CD14-positive monocyte (primary cell): ENCODE measurements at regions not wholly inside any gene's neighbourhood (a gene's known extent, or its start where the extent isn't known, plus 50 kb on each side); places are given as distances from the start of the nearest gene placed in this dataset.

Source experiments
- DNase-seq, 3 donors: peaks; one replicate each; pipeline ENCODE4 v3.0.0-alpha.2; 2011 to 2022
- H2AFZ ChIP-seq: 2 replicates; pipeline ENCODE4 v1.6.0; 2012; ENCODE audit warnings: mild to moderate bottlenecking, low read depth, low read length, inconsistent platforms; ENCODE audit not compliant: insufficient read depth, poor library complexity, severe bottlenecking
- H3K27ac ChIP-seq, 2 donors: 1 replicate in 1 of 2; 2 replicates in 1 of 2; pipeline ENCODE4 v1.5.1; 2012 to 2013; ENCODE audit warnings: low read length in 2 of 2, control low read depth in 1 of 2, inconsistent platforms in 1 of 2, low read depth in 1 of 2, mild to moderate bottlenecking in 1 of 2
- H3K27me3 ChIP-seq, 2 donors: one replicate each; pipeline versions ENCODE4 v1.6.0 to v1.6.1; 2011 to 2013; ENCODE audit warnings: low read length in 2 of 2; ENCODE audit not compliant: control insufficient read depth in 2 of 2, insufficient read depth in 2 of 2
- H3K36me3 ChIP-seq, 2 donors: replicated peaks in 1 of 2; 1 replicate in 1 of 2; 2 replicates in 1 of 2; pipeline versions ENCODE4 v1.5.1 to v1.6.1; 2012 to 2013; ENCODE audit warnings: low read length in 2 of 2, control low read depth in 1 of 2, inconsistent platforms in 1 of 2, mild to moderate bottlenecking in 1 of 2; ENCODE audit not compliant: insufficient read depth in 2 of 2, control insufficient read depth in 1 of 2
- H3K4me1 ChIP-seq, 2 donors: 1 replicate in 1 of 2; 2 replicates in 1 of 2; pipeline versions ENCODE4 v1.5.1 to v1.6.1; 2012 to 2013; ENCODE audit warnings: low read length in 2 of 2, control low read depth in 1 of 2, inconsistent platforms in 1 of 2, mild to moderate bottlenecking in 1 of 2, moderate library complexity in 1 of 2; ENCODE audit not compliant: insufficient read depth in 2 of 2, control insufficient read depth in 1 of 2
- H3K4me2 ChIP-seq: replicated peaks from 2 replicates; pipeline ENCODE3; 2012; ENCODE audit warnings: low read length, moderate library complexity, mild to moderate bottlenecking; ENCODE audit not compliant: poor library complexity, severe bottlenecking; ENCODE audit errors: extremely low read depth
- H3K4me3 ChIP-seq, 3 experiments: fragments of 200-600 bp in 1 of 3; sonication (generic) in 1 of 3; replicated peaks in 1 of 3; 1 replicate in 2 of 3; 2 replicates in 1 of 3; pipeline ENCODE4 v1.5.1; 2011 to 2013; ENCODE audit warnings: low read length in 3 of 3, mild to moderate bottlenecking in 3 of 3, control low read depth in 2 of 3, low read depth in 2 of 3, inconsistent platforms in 1 of 3, moderate library complexity in 1 of 3
- H3K79me2 ChIP-seq: 2 replicates; pipeline ENCODE4 v1.6.0; 2012; ENCODE audit warnings: mild to moderate bottlenecking, control low read depth, inconsistent platforms, low read length, moderate library complexity; ENCODE audit not compliant: insufficient read depth
- H3K9ac ChIP-seq: 2 replicates; pipeline ENCODE4 v1.6.0; 2017; ENCODE audit warnings: low read length, mild to moderate bottlenecking; ENCODE audit not compliant: insufficient read depth, poor library complexity, severe bottlenecking
- H3K9me3 ChIP-seq, 2 donors: replicated peaks in 1 of 2; 1 replicate in 1 of 2; 2 replicates in 1 of 2; pipeline versions ENCODE4 v1.5.1 to v1.6.1; 2012 to 2013; ENCODE audit warnings: low read length in 2 of 2, control low read depth in 1 of 2; ENCODE audit not compliant: control insufficient read depth in 1 of 2, insufficient read depth in 1 of 2
- H4K20me1 ChIP-seq: 2 replicates; pipeline ENCODE4 v1.6.0; 2012; ENCODE audit warnings: mild to moderate bottlenecking, low read length, control low read depth, moderate library complexity; ENCODE audit not compliant: insufficient read depth
- H3K27ac Mint-ChIP-seq, 7 donors: one replicate each; pipeline ENCODE4 v1.8.0; 2020; ENCODE audit warnings: mild to moderate bottlenecking in 7 of 7, mixed read lengths in 7 of 7, moderate library complexity in 6 of 7, inconsistent platforms in 2 of 7
- H3K27me3 Mint-ChIP-seq, 3 donors: one replicate each; pipeline ENCODE4 v1.8.0; 2021 to 2022; ENCODE audit warnings: low read depth in 3 of 3, mild to moderate bottlenecking in 3 of 3, mixed read lengths in 3 of 3, moderate library complexity in 3 of 3, inconsistent platforms in 1 of 3
- H3K36me3 Mint-ChIP-seq, 2 donors: one replicate each; pipeline ENCODE4 v1.8.0; 2020; ENCODE audit warnings: mixed read lengths in 2 of 2, inconsistent platforms in 1 of 2, mild to moderate bottlenecking in 1 of 2
- H3K4me1 Mint-ChIP-seq: one replicate; pipeline ENCODE4 v1.8.0; 2020; ENCODE audit warnings: mild to moderate bottlenecking, mixed read lengths
- H3K4me3 Mint-ChIP-seq, 2 donors: one replicate each; pipeline ENCODE4 v1.8.0; 2020; ENCODE audit warnings: mild to moderate bottlenecking in 2 of 2, mixed read lengths in 2 of 2, moderate library complexity in 1 of 2
- H3K9me3 Mint-ChIP-seq, 7 donors: one replicate each; pipeline ENCODE4 v1.8.0; 2020 to 2022; ENCODE audit warnings: mixed read lengths in 7 of 7, mild to moderate bottlenecking in 6 of 7, moderate library complexity in 6 of 7, inconsistent platforms in 2 of 7
- CTCF ChIP-seq: fragments of 200-600 bp; IDR thresholded peaks from one replicate; pipeline ENCODE4 v1.8.0; 2022; ENCODE audit warnings: antibody characterized with exemption, mild to moderate bottlenecking
- WGBS: methylation state at CpG from one replicate; pipeline ENCODE4 v1.1.5; 2013; ENCODE audit warnings: missing lambda C conversion rate; ENCODE audit not compliant: insufficient coverage; 5-methylcytosine and 5-hydroxymethylcytosine counted together
- intact Hi-C, 2 donors: fragments of 100-400 bp; cut with micrococcal nuclease; formaldehyde crosslinking; loops; one replicate each; pipeline versions ENCODE4 v1.15.0 to v1.15.1; 2023

- Histone ChIP-seq H3K79me2 (no peaks in the 10 kb centered on the region), H3K4me2 (no peak overlapping the region), H3K36me3 (no peaks in the 10 kb centered on the region), H3K9ac (no peak overlapping the region), H3K27ac (no peak overlapping the region), H2AFZ (no peak overlapping the region), H3K4me1 (no peaks in the 10 kb centered on the region), H3K4me3 (no peak overlapping the region), H4K20me1 (no peaks in the 10 kb centered on the region), H3K9me3 (no peaks in the 10 kb centered on the region), H3K27me3 (no peaks in the 10 kb centered on the region)
- WGBS = no CpG with 5 or more reads among the region's 5 CpGs
- H3K4me1 Mint-ChIP-seq = no peaks in the 10 kb centered on the region
- intact Hi-C loops = no loop called here
- H3K36me3 Mint-ChIP-seq = no peaks in the 10 kb centered on the region
- no peak overlapping the region for H3K4me3 Mint-ChIP-seq
- no peak overlapping the region for H3K27ac Mint-ChIP-seq
- H3K27me3 Mint-ChIP-seq = no peaks in the 10 kb centered on the region
- no peak for DNase-seq
- peaks cover 0 to 8% (median 0%) of the 10 kb centered on the region in 7 donors for H3K9me3 Mint-ChIP-seq
- TF ChIP-seq CTCF = no peak
Measured at GRCh38 chr2:83224591-83225200, 1234.4 kb downstream of the SUCLG1 start.

- intact Hi-C loops = no loop called here
- H3K27me3 ChIP-seq = no peaks in the 10 kb centered on the region
- Mint-ChIP-seq H3K4me3 (no peak overlapping the region), H3K4me1 (no peaks in the 10 kb centered on the region), H3K27me3 (no peaks in the 10 kb centered on the region), H3K9me3 (peaks cover 0 to 8% (median 0%) of the 10 kb centered on the region in 7 donors), H3K27ac (no peak overlapping the region), H3K36me3 (no peaks in the 10 kb centered on the region)
- no peaks in the 10 kb centered on the region for H3K9me3 ChIP-seq
- H3K4me3 ChIP-seq = no peak overlapping the region
- no peaks in the 10 kb centered on the region for H3K79me2 ChIP-seq
- H3K4me2 ChIP-seq = no peak overlapping the region
- no peak overlapping the region for H3K27ac ChIP-seq
- no peak for DNase-seq
- no peak overlapping the region for H3K9ac ChIP-seq
- H4K20me1 ChIP-seq = no peaks in the 10 kb centered on the region
- H2AFZ ChIP-seq = no peak overlapping the region
- no CpG with 5 or more reads among the region's 4 CpGs for WGBS
- no peak for TF ChIP-seq CTCF
- no peaks in the 10 kb centered on the region for H3K4me1 ChIP-seq
- no peaks in the 10 kb centered on the region for H3K36me3 ChIP-seq
Measured at GRCh38 chr2:83221258-83221657, 1237.8 kb downstream of the SUCLG1 start.
